ENCODE measurements at regions not wholly inside any gene's neighbourhood (a gene's known extent, or its start where the extent isn't known, plus 50 kb on each side); places are given as distances from the start of the nearest gene placed in this dataset.

DNA sequence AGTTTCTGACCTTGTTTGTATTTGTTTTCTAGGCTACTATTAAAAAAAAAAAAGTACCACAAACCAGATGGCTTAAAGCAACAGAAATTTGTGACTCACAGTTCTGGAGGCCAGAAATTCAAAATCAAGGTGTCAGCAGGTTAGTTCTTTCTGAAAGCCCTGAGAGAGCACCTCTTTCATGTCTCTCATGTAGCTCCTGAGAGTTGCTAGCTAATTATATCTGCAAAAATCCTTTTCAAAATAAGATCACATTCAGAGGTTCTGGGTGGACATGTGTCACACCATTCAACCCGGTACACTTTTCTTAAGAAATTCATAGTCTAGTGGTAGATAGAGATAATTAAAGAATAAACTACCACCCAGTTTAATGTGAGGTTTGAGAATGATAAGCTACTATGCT, 888.6 kb downstream of the GRID1 start (continued):
- TF ChIP-seq, protein P1, sequence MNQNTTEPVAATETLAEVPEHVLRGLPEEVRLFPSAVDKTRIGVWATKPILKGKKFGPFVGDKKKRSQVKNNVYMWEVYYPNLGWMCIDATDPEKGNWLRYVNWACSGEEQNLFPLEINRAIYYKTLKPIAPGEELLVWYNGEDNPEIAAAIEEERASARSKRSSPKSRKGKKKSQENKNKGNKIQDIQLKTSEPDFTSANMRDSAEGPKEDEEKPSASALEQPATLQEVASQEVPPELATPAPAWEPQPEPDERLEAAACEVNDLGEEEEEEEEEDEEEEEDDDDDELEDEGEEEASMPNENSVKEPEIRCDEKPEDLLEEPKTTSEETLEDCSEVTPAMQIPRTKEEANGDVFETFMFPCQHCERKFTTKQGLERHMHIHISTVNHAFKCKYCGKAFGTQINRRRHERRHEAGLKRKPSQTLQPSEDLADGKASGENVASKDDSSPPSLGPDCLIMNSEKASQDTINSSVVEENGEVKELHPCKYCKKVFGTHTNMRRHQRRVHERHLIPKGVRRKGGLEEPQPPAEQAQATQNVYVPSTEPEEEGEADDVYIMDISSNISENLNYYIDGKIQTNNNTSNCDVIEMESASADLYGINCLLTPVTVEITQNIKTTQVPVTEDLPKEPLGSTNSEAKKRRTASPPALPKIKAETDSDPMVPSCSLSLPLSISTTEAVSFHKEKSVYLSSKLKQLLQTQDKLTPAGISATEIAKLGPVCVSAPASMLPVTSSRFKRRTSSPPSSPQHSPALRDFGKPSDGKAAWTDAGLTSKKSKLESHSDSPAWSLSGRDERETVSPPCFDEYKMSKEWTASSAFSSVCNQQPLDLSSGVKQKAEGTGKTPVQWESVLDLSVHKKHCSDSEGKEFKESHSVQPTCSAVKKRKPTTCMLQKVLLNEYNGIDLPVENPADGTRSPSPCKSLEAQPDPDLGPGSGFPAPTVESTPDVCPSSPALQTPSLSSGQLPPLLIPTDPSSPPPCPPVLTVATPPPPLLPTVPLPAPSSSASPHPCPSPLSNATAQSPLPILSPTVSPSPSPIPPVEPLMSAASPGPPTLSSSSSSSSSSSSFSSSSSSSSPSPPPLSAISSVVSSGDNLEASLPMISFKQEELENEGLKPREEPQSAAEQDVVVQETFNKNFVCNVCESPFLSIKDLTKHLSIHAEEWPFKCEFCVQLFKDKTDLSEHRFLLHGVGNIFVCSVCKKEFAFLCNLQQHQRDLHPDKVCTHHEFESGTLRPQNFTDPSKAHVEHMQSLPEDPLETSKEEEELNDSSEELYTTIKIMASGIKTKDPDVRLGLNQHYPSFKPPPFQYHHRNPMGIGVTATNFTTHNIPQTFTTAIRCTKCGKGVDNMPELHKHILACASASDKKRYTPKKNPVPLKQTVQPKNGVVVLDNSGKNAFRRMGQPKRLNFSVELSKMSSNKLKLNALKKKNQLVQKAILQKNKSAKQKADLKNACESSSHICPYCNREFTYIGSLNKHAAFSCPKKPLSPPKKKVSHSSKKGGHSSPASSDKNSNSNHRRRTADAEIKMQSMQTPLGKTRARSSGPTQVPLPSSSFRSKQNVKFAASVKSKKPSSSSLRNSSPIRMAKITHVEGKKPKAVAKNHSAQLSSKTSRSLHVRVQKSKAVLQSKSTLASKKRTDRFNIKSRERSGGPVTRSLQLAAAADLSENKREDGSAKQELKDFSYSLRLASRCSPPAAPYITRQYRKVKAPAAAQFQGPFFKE (tag by site-specific recombination; IDR thresholded peaks at IDR 0.05; ENCODE audit: borderline replicate concordance): no peak

DNA sequence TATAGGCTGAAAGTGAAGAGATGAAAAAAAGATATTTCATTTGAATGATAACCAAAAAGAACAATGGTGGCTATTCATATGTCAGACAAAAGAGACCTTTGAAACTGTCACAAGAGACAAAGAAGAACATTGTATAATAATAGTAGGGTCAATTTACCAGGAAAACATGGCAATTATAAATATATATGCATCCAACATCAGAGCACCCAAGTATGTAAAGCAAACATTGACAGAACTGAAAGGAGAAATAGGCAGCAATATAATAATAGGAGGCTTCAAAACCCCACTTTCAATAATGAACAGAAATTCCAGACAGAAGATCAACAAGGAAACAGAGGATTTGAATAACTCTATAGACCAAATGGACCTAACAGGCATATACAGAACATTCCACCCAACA, 876.2 kb downstream of the GRID1 start:
- no peaks in the 10 kb centered on the region for H3K36me3 ChIP-seq (ENCODE audit: control insufficient read depth in 2 of 2, insufficient read depth in 1 of 2, low read length in 2 of 2)
- ChIA-PET CTCF (no interaction called here), POLR2A (no interaction called here)
- TF ChIP-seq ZSCAN16 (tag by site-specific recombination; IDR thresholded peaks at IDR 0.05): no peak
- no peak for TF ChIP-seq ZNF157 (tag by site-specific recombination; IDR thresholded peaks at IDR 0.05)
- no peak for TF ChIP-seq SCRT1 (tag by site-specific recombination; IDR thresholded peaks at IDR 0.05; ENCODE audit: borderline replicate concordance)
- TF ChIP-seq, protein P2, sequence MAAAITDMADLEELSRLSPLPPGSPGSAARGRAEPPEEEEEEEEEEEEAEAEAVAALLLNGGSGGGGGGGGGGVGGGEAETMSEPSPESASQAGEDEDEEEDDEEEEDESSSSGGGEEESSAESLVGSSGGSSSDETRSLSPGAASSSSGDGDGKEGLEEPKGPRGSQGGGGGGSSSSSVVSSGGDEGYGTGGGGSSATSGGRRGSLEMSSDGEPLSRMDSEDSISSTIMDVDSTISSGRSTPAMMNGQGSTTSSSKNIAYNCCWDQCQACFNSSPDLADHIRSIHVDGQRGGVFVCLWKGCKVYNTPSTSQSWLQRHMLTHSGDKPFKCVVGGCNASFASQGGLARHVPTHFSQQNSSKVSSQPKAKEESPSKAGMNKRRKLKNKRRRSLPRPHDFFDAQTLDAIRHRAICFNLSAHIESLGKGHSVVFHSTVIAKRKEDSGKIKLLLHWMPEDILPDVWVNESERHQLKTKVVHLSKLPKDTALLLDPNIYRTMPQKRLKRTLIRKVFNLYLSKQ (tag by site-specific recombination; IDR thresholded peaks at IDR 0.05; ENCODE audit: borderline replicate concordance): no peak
- no peak for TF ChIP-seq YY1 (tag by site-specific recombination; IDR thresholded peaks at IDR 0.05)
- no peak for TF ChIP-seq ZNF394 (tag by site-specific recombination; IDR thresholded peaks at IDR 0.05; ENCODE audit: borderline replicate concordance)
- TF ChIP-seq ZNF660 (tag by site-specific recombination; IDR thresholded peaks at IDR 0.05): no peak
- TF ChIP-seq ZBTB1 (tag by site-specific recombination; IDR thresholded peaks at IDR 0.05): no peak
- TF ChIP-seq ZNF221 (tag by site-specific recombination; IDR thresholded peaks at IDR 0.05; ENCODE audit: borderline replicate concordance): no peak
- TF ChIP-seq, protein P3, sequence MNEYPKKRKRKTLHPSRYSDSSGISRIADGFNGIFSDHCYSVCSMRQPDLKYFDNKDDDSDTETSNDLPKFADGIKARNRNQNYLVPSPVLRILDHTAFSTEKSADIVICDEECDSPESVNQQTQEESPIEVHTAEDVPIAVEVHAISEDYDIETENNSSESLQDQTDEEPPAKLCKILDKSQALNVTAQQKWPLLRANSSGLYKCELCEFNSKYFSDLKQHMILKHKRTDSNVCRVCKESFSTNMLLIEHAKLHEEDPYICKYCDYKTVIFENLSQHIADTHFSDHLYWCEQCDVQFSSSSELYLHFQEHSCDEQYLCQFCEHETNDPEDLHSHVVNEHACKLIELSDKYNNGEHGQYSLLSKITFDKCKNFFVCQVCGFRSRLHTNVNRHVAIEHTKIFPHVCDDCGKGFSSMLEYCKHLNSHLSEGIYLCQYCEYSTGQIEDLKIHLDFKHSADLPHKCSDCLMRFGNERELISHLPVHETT (tag by site-specific recombination; IDR thresholded peaks at IDR 0.05): no peak
- TF ChIP-seq TCF7L2 (IDR thresholded peaks at IDR 0.05; ENCODE audit: borderline replicate concordance, low read depth, low read length): no peak
- TF ChIP-seq ZNF785 (tag by site-specific recombination; IDR thresholded peaks at IDR 0.05): no peak
- TF ChIP-seq, protein P4, sequence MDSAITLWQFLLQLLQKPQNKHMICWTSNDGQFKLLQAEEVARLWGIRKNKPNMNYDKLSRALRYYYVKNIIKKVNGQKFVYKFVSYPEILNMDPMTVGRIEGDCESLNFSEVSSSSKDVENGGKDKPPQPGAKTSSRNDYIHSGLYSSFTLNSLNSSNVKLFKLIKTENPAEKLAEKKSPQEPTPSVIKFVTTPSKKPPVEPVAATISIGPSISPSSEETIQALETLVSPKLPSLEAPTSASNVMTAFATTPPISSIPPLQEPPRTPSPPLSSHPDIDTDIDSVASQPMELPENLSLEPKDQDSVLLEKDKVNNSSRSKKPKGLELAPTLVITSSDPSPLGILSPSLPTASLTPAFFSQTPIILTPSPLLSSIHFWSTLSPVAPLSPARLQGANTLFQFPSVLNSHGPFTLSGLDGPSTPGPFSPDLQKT (IDR thresholded peaks at IDR 0.05; ENCODE audit: borderline replicate concordance, low read depth, low read length): no peak
- TF ChIP-seq, protein P5, sequence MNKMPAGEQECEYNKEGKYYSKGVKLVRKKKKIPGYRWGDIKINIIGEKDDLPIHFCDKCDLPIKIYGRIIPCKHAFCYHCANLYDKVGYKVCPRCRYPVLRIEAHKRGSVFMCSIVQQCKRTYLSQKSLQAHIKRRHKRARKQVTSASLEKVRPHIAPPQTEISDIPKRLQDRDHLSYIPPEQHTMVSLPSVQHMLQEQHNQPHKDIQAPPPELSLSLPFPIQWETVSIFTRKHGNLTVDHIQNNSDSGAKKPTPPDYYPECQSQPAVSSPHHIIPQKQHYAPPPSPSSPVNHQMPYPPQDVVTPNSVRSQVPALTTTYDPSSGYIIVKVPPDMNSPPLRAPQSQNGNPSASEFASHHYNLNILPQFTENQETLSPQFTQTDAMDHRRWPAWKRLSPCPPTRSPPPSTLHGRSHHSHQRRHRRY (tag by site-specific recombination; IDR thresholded peaks at IDR 0.05): no peak
- TF ChIP-seq ZNF768 (tag by site-specific recombination; IDR thresholded peaks at IDR 0.05): no peak
- no peak for TF ChIP-seq ZNF239 (tag by site-specific recombination; IDR thresholded peaks at IDR 0.05)
- no peaks in the 10 kb centered on the region for H3K4me1 ChIP-seq (ENCODE audit: control insufficient read depth, insufficient read depth, low read length)
- no peak overlapping the region for H3K4me3 ChIP-seq (ENCODE audit: low read depth, low read length)
- H3K27ac ChIP-seq (ENCODE audit: extremely low read depth, low read depth, low read length): no peak overlapping the region
- no peaks in the 10 kb centered on the region for H3K9me3 ChIP-seq (ENCODE audit: control insufficient read depth, insufficient read depth, low read depth, low read length)
